ENCODE measurements at regions not wholly inside any gene's neighbourhood (a gene's known extent, or its start where the extent isn't known, plus 50 kb on each side); places are given as distances from the start of the nearest gene placed in this dataset.
"Not testable (repeated sequence)": the region's sequence is repeated elsewhere in the genome, so short reads cannot be mapped to it uniquely, and the experiment has no call there.

DNA sequence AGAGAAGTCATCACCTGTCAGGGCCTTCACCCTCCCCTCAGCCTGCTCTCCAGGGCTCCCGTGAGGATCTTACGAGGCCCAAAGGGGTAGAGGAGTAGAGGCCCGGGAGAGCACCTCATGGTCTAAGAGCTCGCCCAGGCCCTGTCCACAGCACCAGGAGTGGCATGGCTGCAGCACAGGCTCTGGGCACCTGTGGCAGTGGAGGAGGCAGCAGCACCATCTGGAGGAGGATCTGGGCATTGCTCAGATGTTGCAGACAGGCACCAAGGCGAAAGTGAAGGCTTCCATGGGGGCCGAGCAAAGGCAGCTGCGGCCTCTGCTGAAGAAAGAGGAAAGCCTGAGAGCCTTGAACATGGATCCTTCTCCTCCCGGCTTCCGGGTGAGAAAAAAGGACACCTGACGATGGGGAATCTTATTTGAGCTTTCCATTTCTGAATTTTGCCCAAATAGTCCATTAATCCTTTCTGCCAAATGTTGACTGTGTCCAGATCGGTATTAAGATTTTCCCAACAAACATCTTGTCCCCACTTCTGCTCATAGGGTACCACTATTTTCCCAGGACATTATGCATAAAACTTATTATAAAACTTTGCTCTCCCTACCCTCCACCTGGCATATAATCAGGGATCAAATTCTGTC, 604.7 kb downstream of the PTPRC start:
- DNase-seq = no peak

DNA sequence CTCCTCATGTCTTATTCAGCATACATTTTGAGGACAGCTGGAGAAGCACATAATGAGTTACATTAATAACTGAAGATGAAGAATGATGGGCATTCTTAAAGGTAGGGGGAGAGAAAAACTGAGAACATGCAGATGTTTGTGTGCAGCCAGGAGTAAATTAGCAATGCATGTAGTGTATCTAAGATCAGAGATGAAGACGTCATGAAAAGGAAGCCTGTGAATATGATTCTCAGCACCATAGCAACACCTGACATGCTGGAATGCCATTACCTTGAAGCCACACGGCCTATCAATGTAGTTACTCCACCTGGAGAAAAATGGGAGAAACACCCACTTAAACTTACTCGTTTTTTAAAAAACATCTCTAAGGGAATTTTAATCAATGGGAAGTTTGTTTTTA, 607.1 kb downstream of the PTPRC start:
- no peak for DNase-seq

DNA sequence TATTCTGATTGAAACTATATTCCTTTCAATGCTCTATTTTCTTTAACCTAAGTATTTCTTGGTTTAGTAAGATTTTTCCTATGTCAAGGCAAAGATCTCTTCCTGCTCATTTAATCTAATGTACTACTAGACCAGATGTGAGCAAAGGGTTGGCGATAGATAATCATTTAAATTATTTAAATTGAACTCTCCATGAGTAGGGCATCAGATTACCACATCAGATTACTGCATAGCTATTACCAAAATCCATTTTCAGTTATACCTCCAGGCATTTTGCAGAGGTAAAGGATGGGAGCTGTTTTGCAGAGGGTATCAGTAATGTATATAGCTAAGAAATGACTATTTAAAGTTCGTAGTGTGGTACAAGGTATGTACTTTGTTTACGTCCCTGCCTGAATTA, 607.9 kb downstream of the PTPRC start:
- DNase-seq = no peak

DNA sequence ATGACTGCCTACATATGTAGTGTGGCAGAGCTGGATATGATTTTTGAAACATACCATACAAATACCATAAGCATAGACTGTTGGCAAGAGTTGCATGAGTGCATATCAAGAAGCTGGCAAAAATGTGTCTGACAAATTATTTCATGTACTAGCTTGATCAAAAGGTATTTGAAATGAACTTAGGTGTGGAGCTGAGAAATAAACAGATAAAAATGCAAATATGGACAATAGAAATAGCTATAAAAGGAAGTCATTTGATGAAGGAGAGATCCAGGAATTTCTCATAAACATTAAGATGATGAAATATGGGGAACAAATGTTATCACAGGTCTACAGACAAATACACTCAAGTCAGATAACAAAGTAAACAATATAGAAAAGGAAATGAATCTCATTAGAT, 609.1 kb downstream of the PTPRC start:
- no peak for DNase-seq

DNA sequence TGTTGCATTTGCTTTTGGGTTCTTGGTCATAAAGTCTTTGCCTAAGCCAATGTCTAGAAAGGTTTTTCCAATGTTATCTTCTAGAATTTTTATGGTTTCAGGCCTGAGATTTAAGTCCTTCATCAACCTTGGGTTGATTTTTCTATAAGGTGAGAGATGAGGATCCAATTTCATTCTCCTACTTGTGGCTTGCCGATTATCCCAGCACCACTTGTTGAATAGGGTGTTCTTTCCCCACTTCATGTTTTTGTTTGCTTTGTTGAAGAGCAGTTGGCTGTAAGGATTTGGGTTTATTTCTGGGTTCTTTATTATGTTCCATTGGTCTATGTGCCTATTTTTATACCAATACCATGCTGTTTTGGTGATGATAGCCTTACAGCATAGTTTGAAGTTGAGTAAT, 615.2 kb downstream of the PTPRC start:
- not testable (repeated sequence) for DNase-seq

DNA sequence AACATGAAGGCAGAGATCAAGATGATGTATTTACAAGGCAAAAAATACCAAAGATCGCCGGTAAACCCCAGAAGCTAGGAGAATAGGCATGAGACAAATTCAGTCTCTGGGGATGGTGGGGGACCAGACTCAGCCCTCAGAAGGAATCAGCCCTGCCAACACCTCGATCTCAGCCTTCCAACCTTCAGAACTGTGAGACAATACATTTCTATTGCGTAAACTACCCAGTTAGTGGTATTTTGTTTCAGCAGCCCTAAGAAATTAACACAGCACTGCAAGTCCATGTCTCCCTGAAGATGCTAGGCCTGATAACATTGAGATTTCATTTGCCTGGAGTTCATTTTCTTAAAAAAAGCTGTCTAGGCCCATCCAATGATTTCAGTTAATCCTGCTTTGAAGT, 622.5 kb downstream of the PTPRC start:
- no peak for DNase-seq

DNA sequence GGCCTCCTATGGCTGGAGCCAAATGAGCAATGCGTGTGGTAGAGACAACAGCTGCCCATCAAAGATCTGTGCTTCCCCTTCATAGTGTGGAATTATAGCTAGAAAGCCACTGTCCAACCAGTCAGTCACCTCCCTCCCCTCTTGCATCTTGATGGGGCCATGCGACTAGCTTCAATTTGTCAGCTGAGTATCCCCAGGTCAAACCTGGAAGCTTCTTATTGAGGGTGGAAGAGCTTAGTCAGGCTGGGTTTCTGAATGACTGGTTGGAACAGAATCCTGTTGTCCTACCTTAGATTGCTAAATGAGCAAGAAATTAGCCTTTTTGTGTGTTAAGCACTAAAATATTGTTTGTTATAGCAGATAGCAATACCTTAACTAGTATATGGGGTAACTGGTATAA, 625.4 kb downstream of the PTPRC start:
- no peak for DNase-seq

DNA sequence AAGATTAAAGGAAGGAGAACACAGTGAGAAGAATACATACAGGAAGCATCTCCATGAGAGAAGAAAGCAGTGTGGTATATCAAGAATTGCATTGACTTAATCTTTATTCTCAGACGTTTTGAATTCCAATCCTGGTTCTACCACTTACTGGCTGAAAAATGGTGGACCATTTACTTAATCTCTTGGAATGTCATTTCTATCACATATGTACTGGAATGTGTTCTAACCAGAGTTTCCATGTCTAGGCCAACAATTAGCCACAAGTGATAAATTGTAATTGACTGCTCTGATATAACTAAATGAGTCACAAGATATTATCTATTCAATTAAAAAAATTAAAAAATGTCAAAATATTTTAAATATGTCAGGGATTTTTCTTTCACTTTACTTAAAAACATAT, 626.1 kb downstream of the PTPRC start:
- DNase-seq = no peak

DNA sequence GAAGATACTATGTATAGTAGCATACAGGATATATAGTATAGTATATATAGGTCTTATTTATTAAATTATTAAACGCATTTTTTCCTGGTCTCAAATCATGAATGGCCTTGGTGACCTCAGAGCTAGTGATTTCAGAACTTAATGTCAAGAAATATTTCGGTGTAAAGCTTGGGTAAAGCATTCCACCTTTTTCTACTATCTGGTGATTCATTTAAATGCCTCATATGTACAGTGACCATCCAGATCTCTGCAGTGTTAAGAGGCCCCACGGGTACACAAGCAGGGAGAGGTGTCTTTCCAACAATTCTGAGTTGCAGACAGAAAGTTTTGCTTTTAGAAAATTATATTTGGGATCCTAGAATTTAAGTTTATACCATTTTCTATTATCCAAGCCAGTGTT, 626.5 kb downstream of the PTPRC start:
- DNase-seq = no peak

DNA sequence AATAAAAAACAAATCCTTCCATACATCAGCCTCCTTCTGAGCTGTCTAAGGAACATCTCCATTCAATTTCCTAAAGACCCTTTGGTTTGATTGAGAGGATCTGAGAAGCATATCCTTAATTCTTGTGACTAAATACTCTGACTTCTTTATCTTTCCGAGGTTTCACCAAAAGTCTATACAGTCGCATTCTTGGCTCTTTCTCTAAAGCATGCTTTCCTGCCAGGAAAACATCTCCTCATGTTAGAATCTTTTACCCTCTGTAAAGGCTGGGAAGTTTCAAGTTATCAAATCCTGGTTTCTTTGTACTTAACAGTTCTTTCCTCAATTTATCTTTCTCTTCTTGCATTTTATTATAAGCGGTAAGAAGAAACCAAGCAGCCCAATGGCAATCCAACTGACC, 630.4 kb downstream of the PTPRC start:
- DNase-seq = no peak

DNA sequence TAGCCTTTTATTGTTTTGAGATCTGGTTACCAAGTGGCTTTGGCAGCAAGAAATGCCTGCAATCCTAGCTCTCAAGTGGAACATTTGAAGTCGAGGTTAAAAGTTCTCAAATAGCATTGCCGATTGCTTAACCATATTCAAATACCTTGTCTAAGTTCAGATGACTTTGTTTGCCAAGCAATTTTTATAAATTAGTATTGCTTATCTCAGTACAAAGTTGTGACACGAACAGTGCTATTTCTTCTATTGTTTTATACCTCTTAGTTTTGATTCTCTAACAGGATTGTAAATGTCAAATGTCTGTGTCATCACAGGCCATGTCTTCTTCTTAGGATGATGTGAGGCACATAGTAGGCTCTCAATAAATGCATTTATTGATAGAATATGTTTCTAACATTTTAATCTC, 633.3 kb downstream of the PTPRC start:
- no peak for DNase-seq

DNA sequence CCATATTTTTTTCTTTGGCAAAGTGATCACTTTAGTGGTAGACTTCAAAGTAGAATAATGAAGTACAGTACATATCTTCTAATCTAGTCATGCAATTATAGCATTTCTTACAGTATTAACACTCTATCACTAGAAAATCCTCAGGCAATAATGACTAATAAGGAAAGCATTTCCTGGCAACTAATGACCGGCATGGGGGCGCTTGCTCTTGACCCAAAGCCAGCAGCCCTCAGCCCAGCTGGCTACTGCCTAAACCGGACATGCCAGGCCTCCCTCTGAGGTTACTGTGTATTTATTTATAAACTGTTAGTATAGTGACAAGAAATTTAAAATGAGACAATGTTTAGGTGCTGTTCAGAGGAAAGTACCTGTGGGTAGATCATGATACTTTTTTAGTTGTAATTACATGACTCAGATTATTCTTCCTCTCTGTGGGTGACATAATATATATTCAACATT, 633.8 kb downstream of the PTPRC start:
- no peak for DNase-seq

DNA sequence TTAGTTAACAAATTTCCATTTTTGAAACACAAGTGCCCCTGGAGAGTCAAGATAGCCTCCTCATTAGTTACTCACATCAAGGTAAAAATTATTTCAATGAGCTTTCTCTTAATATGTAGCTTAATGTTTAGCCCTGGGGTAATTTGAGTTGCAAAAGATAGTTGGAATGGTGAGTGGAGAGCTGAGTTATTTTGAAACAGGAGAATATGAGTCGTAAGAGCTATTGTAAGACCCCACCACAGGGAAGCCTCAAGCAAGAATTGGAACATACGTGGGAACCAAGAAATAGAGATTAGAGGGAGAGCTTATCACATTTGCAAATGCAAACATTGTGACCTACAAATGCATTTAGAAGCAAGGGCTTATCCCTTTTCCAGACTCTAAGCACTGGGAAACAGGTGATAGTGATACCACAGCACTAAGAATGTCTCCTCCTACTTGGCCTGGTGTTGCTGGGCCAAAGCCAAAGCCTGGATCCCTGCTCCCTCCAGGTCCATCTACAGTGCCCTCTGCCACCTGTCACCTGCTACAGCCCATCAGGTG, 635.1 kb downstream of the PTPRC start:
- no peak for DNase-seq

DNA sequence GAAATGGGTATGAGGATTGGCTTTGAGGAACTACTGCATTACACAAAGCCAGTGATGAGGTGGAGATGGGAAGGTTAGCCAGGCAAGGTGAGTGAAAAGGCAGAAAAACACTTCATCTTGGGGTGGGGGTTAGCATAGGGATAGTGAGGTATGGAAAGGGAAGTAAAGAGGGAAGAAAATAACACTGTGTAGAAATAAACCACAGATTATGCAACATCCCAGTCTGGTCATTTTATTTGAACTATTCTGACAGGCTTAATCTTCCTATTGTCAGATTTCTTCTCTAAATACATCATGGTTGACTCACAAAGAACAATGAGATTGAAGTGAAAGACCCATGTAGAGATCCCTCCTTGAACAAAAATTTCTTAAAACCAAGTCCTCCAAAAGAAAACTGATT, 640.2 kb downstream of the PTPRC start:
- no peak for DNase-seq

DNA sequence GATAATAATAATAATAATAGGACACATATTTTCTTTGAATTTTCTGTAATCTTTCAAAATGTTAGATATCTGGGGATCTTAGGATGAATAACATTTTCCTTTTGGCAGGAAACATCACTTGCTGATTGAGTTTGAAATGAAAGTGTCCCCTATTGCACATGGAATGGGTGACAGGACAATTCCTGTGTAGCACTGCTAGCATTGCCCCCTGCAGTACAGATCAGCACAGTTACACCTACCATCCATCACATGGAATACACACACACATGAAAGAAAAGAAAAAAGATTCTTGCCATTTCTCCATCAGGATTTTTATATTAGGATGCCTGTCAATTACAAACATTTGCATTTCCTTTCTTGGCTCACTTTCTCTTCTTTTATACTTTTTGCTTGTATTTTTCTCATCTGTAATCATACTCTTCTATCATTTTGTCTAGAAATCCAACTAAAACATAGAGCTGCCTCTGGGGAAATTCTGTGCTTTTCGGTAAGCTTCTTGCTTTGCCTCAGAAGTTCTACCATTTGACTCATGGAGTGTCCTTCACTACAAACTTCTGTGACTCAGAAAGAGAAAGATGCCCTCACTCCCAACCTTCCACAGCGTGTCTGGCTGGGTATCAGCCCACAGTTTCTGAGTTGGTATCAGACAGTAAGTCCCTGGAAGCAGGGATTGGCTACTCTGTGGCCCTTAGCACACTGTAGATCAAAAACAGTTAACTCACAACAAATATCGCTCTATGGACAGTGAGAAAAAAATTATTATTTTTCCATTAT, 641.2 kb downstream of the PTPRC start:
- no peak for DNase-seq

DNA sequence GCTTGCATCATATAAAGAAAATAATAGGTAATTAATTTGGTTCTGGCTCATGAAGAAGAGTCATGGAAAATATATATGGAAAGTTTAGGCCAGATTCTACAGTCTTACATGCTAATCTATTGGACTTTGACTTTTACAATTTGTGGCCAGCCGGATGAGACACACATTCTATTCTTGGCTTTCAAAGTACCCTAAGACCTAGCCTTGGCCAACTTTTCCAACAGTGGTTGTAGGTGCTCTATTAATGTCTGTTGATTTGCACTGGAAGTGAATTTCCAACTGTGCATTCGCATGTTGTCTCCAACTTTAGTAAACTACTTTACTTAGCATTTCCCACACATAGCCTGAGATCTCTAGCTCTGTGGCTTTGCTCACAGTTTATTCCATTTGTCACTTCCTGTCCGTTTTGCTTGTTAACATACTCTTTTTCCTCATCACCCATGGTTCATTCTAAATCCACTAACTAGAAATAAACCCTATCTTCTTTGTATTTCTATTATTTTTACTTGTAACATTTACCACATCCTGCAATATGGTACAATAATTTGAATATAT, 644.0 kb downstream of the PTPRC start:
- no peak for DNase-seq

DNA sequence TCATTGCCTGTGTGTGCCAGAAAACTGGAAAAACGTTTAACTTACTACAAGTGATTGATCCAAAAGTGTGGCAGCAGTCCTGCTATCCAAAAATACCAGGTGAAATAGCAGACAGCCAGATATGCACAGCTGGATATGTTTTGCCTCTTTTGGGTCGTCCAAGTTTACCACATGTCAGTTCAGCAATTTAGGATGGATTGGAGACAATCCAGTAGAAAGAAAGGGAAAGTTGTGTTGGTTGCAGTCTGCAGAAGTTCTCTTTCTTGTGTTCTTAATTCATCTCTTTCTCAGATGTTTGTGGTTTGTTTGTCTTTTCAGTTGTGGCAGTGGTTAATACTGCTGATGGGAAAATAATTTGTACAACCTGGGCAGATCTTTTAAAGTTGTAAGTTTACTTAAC, 645.0 kb downstream of the PTPRC start:
- DNase-seq = no peak

DNA sequence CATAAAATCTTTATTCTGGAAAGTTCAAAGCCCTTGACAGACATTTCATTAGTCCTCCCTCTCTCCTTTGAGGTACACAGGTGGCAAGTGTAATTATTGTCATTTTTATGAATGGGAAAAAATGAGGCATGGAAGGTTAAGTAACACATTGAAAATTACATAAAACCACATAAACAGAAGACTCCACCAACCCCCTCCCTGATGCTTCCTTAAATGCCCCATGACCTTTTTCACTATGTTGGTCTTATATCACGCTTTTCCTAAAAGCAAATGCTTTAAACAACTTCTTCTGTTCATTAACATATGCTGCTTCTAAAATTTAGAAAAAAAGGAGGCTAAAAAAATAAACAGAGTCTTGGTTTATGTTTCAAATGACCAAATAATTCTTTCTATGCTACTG, 648.4 kb downstream of the PTPRC start:
- DNase-seq = no peak

DNA sequence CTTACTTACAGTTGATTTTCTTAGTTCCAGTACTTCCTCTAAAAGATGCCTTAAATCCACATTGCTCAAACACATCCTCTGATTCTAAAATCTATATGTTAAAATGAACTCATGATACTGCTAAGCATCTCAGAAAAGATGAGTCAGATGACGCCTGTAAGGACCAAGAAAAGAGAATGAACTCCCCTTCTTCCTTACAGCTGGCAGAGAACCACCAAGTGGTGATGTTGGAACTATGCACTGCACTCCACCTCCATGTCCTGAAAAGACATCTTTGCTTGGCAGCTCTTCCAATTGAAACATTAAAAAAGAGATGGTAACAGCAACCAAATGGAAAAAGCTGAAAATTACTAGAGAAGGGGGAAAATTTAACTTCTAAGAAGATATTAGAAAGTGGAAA, 648.8 kb downstream of the PTPRC start:
- DNase-seq = no peak

DNA sequence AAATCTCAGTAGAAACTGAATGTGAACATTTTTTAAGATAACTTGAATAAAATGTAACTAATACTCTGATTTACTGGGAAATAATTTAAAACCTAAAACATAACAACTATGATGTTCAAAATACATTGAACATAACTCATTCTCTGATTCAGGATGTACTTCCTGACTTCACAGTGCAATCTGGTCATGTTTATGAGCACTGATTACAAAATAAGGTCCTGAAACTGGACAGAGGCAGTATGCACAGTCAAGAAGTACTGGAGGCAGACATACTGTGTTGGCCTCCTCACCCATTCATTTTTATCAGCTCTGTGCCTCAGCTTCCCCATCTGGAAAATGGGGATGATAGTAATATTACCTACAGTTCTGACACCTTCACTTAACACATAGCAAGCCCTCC, 651.3 kb downstream of the PTPRC start:
- DNase-seq = no peak

DNA sequence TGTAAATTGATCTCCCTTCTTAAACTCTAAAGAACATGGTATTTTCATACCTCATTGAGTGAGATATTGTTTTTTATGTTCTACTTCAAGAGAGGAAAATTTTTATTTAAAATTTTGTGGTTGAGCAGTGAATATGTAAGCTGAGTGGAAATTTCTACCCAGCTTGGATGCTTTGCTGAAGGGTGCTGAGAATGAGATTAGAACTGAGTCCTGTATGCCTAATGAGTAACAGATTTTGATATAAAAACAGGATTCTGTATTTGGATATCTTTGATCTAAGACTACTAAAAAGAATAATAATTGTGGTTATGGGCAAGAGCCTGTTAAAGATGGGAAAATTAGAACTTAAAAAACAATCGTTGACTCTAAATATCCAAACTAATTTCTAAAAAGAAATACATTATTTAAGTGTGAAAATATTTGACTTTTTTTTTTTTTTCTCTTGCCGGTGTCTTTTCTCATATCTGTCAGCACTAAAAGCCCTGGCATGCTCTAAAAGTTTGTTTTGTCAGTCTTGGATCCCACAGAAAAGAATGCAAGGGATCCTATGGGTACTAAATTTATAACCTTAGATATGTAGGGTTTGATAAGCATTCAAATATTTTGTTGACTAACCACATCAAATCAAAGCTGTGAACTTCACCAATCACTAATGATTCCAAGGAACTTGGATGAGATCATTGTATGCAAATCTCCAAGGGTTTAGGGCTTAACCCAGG, 652.3 kb downstream of the PTPRC start:
- DNase-seq = no peak

DNA sequence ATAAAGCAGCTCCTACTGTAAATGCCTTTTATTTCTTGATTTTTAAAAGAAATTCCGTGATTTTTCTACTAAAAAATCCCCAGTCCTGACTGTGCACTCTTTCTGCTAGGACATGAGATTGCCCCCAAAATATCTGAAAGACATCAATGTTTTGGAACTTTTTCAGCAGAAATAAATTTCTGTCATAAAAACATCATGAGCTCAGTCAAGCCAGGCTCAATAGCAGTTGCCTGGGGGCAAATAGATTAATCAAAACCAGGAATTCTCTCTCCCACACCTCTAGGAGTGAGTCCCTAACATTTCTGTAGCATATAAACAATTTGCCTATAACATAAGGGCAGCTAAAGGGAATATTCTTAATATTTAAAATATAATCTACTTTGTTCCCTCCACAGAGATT, 654.1 kb downstream of the PTPRC start:
- DNase-seq = no peak

DNA sequence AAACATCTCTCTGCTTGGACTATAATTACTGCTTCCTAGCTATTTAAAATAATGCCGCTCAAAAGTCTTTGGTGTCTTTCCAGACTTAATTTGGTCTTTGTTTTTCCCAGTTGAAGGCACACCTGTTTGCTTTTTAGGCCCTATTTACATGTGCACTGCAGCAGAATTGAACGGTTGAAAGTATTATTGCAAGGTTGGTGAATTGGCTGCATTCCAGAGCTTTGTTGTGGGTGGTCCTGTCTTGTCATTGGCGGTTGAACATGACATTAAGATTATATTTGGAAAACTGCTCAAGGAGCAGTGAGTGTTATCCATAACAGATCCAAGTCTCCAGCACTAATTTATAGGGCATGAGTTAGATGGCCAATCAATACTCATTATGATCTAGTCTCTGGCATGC, 656.3 kb downstream of the PTPRC start:
- no peak for DNase-seq

DNA sequence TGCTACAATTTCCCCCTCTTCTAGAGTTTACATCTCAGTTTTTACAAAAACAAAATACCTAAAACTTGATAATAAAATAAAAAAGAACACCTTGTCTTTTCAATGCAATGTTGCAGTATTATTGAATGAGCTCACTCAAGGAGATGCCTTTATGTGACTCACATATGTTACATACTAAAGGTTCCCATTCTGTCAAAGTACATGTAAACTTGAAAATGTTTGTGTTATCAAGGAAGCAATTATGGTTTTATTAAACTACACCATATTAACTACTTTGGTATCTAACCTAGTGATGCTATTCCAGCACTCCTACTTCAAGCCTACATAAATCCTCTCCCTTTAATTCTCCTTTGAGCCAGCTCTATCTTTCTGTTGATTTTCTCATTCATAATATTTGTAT, 658.3 kb downstream of the PTPRC start:
- DNase-seq = no peak
